ENCODE measurements at regions not wholly inside any gene's neighbourhood (a gene's known extent, or its start where the extent isn't known, plus 50 kb on each side); places are given as distances from the start of the nearest gene placed in this dataset.

- TF ChIP-seq BHLHE40 (IDR thresholded peaks at IDR 0.05; ENCODE audit: borderline replicate concordance) (no peak), FOXK2 (IDR thresholded peaks at IDR 0.05) (no peak), SUZ12 (IDR thresholded peaks at IDR 0.05) (no peak), ZNF384 (IDR thresholded peaks at IDR 0.05) (no peak), SP1 (IDR thresholded peaks at IDR 0.05) (no peak), LEF1 (IDR thresholded peaks at IDR 0.05; ENCODE audit: borderline replicate concordance) (no peak), PKNOX1 (IDR thresholded peaks at IDR 0.05) (no peak), FOXM1 (IDR thresholded peaks at IDR 0.05; ENCODE audit: borderline replicate concordance) (no peak), FOXA1 (IDR thresholded peaks at IDR 0.05) (no peak)
Measured at GRCh38 chr12:45535610-45536180, 193.8 kb upstream of the ARID2 start.
